Calu3 (cell line): ENCODE measurements at regions not wholly inside any gene's neighbourhood (a gene's known extent, or its start where the extent isn't known, plus 50 kb on each side); places are given as distances from the start of the nearest gene placed in this dataset.

ENCODE experiments used
- BruUV-seq: library from RNA; stranded (reverse); fragments of 400-500 nt; replicated peaks from 2 replicates; lab custom pipeline; 2021; lab: Mats Ljungman, UMichigan
- CTCF ChIA-PET: fragments of 300-600 bp; sonication (Branson Sonifier 250); formaldehyde crosslinking; loops from one replicate; lab custom pipeline; 2022; ENCODE audit warnings: antibody characterized with exemption; lab: Charles Lee
- DNase-seq: peaks from one replicate; pipeline ENCODE4 v3.0.0; 2022
- H3K27ac Mint-ChIP-seq: one replicate; pipeline ENCODE4 v1.8.0; 2022; ENCODE audit warnings: mixed read lengths; ENCODE audit not compliant: unreplicated experiment
- H3K27me3 Mint-ChIP-seq: one replicate; pipeline ENCODE4 v1.8.0; 2022; ENCODE audit warnings: mixed read lengths; ENCODE audit not compliant: unreplicated experiment
- H3K36me3 Mint-ChIP-seq: one replicate; pipeline ENCODE4 v1.8.0; 2022; ENCODE audit warnings: mild to moderate bottlenecking, moderate library complexity, mixed read lengths; ENCODE audit not compliant: insufficient read depth, unreplicated experiment
- H3K4me1 Mint-ChIP-seq: one replicate; pipeline ENCODE4 v1.8.0; 2022; ENCODE audit warnings: mild to moderate bottlenecking, low read depth, mixed read lengths; ENCODE audit not compliant: unreplicated experiment
- H3K4me3 Mint-ChIP-seq: one replicate; pipeline ENCODE4 v1.8.0; 2022; ENCODE audit warnings: mild to moderate bottlenecking, low read depth, moderate library complexity, mixed read lengths; ENCODE audit not compliant: unreplicated experiment
- H3K9me3 Mint-ChIP-seq: one replicate; pipeline ENCODE4 v1.8.0; 2022; ENCODE audit warnings: low read depth, mixed read lengths; ENCODE audit not compliant: unreplicated experiment
- CTCF ChIP-seq: fragments of 200-600 bp; IDR thresholded peaks from one replicate; pipeline ENCODE4 v1.8.0; 2022; ENCODE audit warnings: antibody characterized with exemption; ENCODE audit not compliant: unreplicated experiment
- intact Hi-C: fragments of 100-400 bp; cut with micrococcal nuclease; formaldehyde crosslinking; loops from one replicate; pipeline ENCODE4 v1.10.0; 2022; ENCODE audit not compliant: unreplicated experiment

- TF ChIP-seq CTCF: no peak
- CTCF ChIA-PET: no interaction called here
- Mint-ChIP-seq H3K4me3 (no peak overlapping the region), H3K27ac (no peak overlapping the region), H3K4me1 (no peaks in the 10 kb centered on the region), H3K9me3 (no peaks in the 10 kb centered on the region), H3K36me3 (no peaks in the 10 kb centered on the region), H3K27me3 (peaks cover 18% of the 10 kb centered on the region)
- DNase-seq: no peak
- intact Hi-C loops: no loop called here
- no TSS peak for BruUV-seq
Measured at GRCh38 chr2:216560838-216561270, 62.2 kb downstream of the RPL37A start.

- intact Hi-C loops: no loop called here
- H3K27ac Mint-ChIP-seq: no peak overlapping the region
- no TSS peak for BruUV-seq
- CTCF ChIA-PET: interaction anchor here (0.6 kb wide), 1 partner anchor 1220 kb away, joined by 6 read pairs; no protein-coding TSS in a partner anchor
- H3K27me3 Mint-ChIP-seq: peaks cover 18% of the 10 kb centered on the region
- H3K4me1 Mint-ChIP-seq: no peaks in the 10 kb centered on the region
- H3K36me3 Mint-ChIP-seq: no peaks in the 10 kb centered on the region
- no peak overlapping the region for H3K4me3 Mint-ChIP-seq
- TF ChIP-seq CTCF: no peak
- DNase-seq: no peak
- no peaks in the 10 kb centered on the region for H3K9me3 Mint-ChIP-seq
Measured at GRCh38 chr2:216562696-216563435, 64.2 kb downstream of the RPL37A start.

DNA sequence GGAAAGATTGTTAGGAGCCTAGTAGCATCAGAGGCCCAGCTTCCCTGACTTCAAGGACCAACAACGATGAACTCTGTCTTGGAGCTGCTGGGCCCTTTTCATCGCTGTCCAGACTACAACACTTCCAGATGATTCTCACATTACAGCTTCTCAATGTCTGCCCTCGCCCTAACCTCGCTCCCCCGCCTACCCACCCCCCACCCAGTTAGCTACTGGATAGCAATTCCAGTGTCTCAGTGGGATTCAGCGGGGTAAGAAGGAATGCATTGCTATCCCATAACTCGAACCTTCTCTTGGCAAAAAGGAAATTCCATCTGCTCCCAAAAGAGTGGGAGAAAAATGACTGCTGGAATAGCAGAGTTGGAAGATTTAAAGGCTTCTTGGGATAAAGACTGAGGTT lies 65.0 kb downstream of the RPL37A start:
- Mint-ChIP-seq H3K4me3 (no peak overlapping the region), H3K27me3 (peaks cover 18% of the 10 kb centered on the region), H3K36me3 (no peaks in the 10 kb centered on the region), H3K9me3 (no peaks in the 10 kb centered on the region), H3K4me1 (no peaks in the 10 kb centered on the region), H3K27ac (no peak overlapping the region)
- no TSS peak for BruUV-seq
- intact Hi-C loops: no loop called here
- DNase-seq: no peak
- CTCF ChIA-PET: no interaction called here
- TF ChIP-seq CTCF: no peak

- H3K27me3 Mint-ChIP-seq: peaks cover 17% of the 10 kb centered on the region
- no peak overlapping the region for H3K27ac Mint-ChIP-seq
- H3K4me3 Mint-ChIP-seq: no peak overlapping the region
- CTCF ChIA-PET: no interaction called here
- no peak for TF ChIP-seq CTCF
- BruUV-seq: no TSS peak
- no peak for DNase-seq
- H3K4me1 Mint-ChIP-seq: no peaks in the 10 kb centered on the region
- no peaks in the 10 kb centered on the region for H3K36me3 Mint-ChIP-seq
- H3K9me3 Mint-ChIP-seq: no peaks in the 10 kb centered on the region
- intact Hi-C loops: no loop called here
Measured at GRCh38 chr2:216564611-216565010, 66.0 kb downstream of the RPL37A start.
